CD4-positive, alpha-beta T cell treated with Interleukin-1 beta for 1 hour (primary cell): ENCODE measurements at regions not wholly inside any gene's neighbourhood (a gene's known extent, or its start where the extent isn't known, plus 50 kb on each side); places are given as distances from the start of the nearest gene placed in this dataset.
"Not testable (repeated sequence)": the region's sequence is repeated elsewhere in the genome, so short reads cannot be mapped to it uniquely, and the experiment has no call there.

Experiments
- DNase-seq, 2 donors: peaks; one replicate each; pipeline ENCODE4 v3.0.0-alpha.2; 2020 to 2022

GRCh38 chr9:28941856-28942255 is 1368.6 kb upstream of the C9orf72 start:
- no peak for DNase-seq

DNA sequence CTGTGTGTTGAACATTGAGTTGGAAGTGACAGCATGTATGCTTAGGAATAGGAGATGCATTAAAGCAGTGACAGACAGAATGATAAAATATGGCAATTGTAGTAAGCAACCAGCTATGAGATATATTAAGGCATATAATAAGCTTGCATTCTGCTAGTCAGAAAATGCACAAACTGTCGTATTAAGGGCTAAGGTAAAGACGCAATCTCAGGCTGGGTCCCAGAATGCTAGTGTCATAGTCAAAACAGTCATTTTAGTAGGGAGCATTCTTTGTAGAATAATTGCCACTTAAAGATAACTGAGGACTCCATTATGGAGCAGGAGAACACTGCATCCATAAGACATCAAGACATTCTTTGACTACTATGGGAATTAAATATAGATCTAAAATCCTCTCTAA is 1369.7 kb upstream of the C9orf72 start:
- DNase-seq = no peak

GRCh38 chr9:28946648-28947047 is 1373.4 kb upstream of the C9orf72 start:
- DNase-seq = no peak

DNA sequence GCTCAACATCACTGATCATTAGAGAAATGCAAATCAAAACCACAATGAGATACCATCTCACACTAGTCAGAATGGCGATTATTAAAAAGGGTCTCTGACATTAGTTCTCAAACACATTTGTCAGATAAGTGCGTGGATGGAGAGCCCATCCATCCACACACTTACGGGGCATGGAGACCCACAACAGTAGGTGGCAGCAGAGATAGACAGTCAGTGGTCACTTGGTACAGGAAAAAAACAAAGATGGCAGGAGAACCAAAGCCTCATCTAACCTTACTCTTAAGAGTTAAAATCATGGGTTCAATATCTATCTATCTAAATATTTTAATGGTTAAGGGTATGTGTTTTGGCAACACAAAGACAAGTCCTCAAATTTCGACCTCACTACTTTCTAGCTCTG is 1378.7 kb upstream of the C9orf72 start:
- no peak for DNase-seq

DNA sequence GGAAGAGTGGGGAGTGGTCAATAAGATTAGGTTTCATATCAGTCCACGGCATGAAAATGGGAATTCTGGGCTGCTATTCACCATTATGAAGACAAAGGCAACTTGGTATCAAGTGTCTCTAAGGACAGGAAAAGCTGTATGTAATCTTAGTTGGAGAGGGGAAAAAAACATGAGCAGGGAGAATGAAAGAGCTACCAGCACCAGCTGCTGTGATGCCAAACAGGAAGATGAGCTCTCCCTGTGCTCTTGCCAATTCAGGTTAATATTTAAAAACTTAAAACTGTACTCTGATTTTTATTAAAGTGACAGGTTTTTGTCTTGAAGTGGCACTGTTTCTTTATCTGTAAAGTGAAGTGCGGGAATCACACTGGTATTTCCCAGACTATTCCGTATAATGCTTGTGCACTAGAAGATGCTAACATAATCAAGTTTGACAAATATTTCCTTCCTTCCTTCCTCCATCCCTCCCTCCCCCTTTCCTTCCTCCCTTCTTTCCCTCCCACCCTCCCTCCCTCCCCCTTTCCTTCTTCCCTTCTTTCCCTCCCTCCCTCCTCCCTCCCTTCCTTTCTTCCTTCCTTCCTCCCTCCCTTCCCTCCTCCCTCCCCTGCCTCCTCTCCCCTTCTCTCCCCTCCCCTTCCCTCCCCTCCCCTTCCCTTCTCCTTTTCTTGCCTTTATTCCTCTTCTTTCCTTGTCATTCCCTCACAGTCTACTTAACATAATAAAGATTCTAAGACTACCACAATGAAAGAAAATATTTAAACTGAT is 1383.0 kb upstream of the C9orf72 start:
- no peak for DNase-seq

DNA sequence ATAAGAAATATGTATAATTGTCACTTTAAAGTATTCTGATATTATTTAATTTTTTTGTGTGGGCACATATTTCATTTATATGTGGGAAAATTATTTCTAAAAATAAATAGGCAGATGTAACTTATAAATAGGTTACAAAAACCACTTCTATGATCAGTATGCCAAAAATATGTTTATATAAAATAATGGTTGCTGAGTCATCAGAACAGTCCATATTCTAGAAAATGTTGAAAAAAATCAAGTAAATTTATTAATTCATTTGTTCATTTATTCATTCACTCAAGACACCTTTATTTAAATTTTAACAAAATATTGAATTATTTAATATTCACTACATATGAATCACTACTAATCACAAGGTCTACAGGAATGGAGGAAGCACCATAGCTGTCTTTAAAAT is 1387.3 kb upstream of the C9orf72 start:
- DNase-seq = no peak

DNA sequence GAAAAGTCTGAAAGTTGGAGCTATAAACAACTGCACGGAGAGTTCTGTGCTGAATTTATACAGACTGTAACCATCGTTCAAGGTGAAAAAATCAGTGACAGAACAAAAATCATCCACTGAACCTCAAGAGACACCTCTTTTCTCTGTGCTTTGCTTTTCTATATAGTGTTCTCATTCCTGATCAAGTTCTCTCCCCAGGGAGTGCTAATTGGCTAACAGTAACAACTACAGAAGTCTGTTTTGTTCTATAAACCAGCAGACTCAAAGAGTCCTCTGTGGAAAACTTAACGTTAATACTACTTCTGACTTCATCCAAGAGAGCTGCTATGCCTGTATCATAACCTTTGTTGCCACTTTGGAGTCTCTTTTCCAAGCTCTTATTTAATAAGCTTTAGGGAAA is 1388.3 kb upstream of the C9orf72 start:
- DNase-seq = no peak

- DNase-seq = no peak
Measured at GRCh38 chr9:28967226-28967625, 1393.9 kb upstream of the C9orf72 start.

DNA sequence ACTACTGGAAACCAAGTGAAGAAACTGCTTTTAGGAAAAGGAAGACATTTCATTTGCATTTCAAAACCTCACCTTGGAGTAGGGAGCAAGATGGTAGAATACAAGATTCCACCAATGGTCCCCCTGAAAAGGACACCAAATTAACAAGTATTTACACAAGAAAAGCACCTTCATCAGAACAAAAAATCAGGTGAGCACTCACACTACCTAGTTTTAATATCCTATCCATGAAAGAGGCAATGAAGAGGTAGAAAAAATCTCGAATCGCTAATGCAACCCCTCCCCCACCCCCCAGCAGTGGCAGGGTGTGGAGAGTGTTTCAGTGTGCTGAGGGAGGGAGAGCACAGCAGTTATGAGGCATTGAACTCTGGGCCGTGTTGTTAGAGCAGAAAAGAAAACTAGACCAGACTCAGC is 1397.0 kb upstream of the C9orf72 start:
- DNase-seq = no peak

GRCh38 chr9:28971881-28972280 is 1398.6 kb upstream of the C9orf72 start:
- DNase-seq = no peak

DNA sequence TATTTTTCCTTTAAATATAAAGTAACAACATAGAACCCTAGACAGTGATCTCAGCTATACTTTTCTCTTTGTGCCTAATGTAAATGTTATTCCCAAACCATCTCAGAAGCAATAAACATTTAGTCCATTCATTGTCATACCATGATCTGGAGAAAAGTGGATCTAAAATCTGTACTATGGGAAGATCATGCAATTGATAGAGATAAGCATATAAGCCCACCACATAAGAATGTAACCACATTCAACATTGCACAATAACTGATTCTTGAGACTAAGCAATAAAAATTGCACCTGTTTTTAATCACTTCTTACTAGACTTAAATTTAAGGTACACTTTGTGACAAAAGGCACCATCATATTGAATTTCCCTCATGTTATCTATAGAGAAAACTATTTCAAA is 1403.0 kb upstream of the C9orf72 start:
- no peak for DNase-seq

DNA sequence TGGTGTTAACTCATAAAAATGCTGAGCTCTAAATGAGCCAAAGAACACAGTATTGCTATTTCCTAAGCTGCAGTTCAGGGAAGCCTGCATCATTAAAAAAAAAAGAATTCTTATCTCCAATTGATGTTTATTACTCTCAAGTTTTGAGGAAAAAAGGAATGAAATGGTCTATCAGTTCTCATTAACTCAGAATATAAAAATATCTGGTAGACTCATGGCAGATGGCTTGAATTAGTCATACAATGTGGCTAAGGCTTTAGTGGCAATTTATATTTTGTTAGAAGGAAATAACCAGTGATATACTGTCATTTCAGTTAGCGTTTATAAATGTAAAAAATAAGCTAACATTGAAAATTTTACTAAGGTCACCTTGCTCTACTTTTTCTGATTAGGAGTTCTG is 1403.4 kb upstream of the C9orf72 start:
- no peak for DNase-seq

DNA sequence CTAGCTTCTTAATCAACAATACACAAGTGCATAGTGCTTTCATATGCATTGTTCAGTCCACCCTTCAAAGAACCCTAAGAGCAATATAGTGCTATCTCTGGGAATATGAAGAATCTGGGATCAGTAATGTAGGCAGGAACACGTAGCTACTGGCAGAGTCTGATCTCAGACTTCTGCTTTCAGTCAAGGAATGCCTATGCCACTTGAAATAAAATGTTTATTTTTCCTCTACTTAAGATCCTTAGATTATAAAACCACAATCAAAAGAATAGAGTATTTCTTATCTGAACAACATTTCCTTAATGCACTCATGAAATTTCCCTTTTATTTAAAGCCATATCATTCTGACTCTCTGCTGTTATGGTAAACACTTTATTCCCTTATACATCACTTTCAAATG is 1407.8 kb upstream of the C9orf72 start:
- no peak for DNase-seq

GRCh38 chr9:28981711-28982110 is 1408.4 kb upstream of the C9orf72 start:
- DNase-seq = no peak

- no peak for DNase-seq
Measured at GRCh38 chr9:28984016-28984415, 1410.7 kb upstream of the C9orf72 start.

DNA sequence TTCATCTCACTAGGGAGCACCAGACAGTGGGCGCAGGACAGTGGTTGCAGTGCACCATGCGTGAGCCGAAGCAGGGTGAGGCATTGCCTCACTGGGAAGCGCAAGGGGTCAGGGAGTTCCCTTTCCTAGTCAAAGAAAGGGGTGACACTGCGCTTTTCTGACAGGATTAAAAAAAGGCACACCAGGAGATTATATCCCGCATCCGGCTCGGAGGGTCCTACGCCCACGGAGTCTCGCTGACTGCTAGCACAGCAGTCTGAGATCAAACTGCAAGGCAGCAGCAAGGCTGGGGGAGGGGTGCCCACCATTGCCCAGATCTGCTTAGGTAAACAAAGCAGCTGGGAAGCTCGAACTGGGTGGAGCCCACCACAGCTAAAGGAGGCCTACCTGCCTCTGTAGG is 1416.7 kb upstream of the C9orf72 start:
- DNase-seq = not testable (repeated sequence)

- no peak for DNase-seq
Measured at GRCh38 chr9:28999057-28999456, 1425.8 kb upstream of the C9orf72 start.

DNA sequence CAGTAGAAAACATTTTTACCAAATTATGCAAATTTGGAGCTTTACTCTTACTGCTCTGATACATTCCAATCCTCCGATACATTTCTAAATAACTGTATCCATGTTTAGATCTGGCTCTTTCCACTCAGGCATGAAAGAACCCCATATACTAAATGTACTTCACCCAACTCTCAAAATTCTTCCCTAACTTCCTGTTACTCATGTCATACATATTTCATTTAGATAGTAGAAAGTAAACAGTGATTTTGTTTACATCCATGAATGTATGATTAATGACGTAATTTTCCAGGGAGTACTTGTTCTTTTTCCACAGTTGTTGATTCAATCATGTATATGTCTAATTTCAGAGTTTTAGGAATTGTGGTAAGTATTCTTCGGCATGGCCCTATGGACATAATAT is 1426.5 kb upstream of the C9orf72 start:
- no peak for DNase-seq

DNA sequence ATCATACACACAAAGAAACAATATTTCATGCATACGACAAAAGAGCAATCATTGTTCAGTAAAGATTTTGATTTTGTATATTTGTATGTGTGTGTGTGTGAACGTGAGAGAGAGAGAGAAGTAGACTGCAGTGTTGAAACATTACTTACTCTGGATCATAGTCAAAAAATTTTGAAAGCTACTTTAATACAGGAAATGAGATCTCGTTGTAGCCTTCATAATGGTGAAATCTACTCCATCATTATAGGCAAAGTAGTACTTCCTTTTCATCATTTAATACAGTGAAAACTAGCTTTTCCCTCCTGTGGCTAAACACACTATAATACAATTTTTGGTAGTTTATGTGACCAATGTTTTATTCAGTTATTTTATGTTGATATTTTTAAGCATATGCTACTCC is 1427.7 kb upstream of the C9orf72 start:
- DNase-seq = no peak

- DNase-seq = no peak
Measured at GRCh38 chr9:29004988-29005387, 1431.7 kb upstream of the C9orf72 start.

DNA sequence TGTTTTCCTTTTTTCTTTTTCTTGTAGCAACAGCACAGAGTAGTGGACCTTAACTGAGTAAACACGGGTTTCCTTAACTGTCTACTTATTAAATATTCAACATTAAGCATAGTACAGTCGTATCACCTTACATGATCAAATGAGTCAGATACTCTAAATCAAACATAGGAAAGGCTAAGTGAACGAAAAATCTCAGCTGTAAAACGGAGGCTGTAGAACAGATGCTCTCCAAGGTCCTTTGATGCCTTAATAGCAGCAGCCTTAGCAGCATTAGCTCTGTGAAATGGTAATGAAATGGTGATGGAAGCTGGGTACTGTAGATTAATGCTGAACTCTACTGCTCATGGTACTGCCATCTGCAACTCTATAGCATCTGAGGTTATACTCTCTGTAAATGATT is 1433.3 kb upstream of the C9orf72 start:
- DNase-seq = no peak

DNA sequence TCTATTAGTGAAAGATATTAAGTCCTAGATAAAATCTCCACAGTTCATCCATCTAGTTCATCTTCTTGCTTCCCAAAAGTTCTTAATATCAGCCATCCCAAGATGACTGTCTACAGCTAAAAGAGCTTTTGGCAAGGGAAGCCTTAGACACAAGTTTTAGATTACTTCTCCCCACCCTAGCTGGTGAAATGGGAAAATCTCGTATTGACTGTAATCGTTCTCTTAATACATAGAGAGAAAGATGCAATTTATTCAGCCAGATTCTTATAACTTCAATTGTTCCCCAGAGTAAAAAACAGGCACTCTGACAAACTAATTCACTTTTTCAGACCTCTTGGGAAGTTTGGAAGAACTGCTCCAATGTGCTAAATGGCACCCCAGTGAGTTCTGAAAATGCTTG is 1439.6 kb upstream of the C9orf72 start:
- no peak for DNase-seq

GRCh38 chr9:29021632-29022031 is 1448.4 kb upstream of the C9orf72 start:
- no peak for DNase-seq

GRCh38 chr9:29038332-29038731 is 1465.1 kb upstream of the C9orf72 start:
- DNase-seq = no peak

DNA sequence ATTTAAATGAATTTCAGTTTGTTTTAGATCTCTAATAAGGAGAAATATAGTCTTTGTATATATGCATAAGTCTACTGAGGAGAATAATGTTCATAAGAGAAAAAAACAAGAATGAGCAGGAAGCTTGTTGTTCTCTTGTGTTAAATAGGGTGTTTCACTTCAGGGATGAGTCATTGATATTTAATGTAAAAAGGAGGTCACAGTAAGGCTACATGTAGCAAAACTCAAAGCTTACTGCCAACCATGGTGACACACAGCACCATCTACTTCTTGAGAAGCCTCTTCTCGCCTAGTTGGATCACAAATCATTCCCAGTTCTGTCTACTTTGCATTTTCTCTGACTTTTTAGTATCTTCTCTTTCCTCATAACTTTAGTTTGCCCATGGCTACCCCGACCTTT is 1466.0 kb upstream of the C9orf72 start:
- DNase-seq = no peak
